GM18499 (cell line): ENCODE measurements at regions not wholly inside any gene's neighbourhood (a gene's known extent, or its start where the extent isn't known, plus 50 kb on each side); places are given as distances from the start of the nearest gene placed in this dataset.
"Not testable (repeated sequence)": the region's sequence is repeated elsewhere in the genome, so short reads cannot be mapped to it uniquely, and the experiment has no call there.

Experiments used
- ATAC-seq: cut with Tn5 transposase; IDR thresholded peaks from one replicate; pipeline ENCODE4 v1.9.1; 2021; ENCODE audit warnings: moderate number of reproducible peaks; ENCODE audit not compliant: insufficient read depth, unreplicated experiment

DNA sequence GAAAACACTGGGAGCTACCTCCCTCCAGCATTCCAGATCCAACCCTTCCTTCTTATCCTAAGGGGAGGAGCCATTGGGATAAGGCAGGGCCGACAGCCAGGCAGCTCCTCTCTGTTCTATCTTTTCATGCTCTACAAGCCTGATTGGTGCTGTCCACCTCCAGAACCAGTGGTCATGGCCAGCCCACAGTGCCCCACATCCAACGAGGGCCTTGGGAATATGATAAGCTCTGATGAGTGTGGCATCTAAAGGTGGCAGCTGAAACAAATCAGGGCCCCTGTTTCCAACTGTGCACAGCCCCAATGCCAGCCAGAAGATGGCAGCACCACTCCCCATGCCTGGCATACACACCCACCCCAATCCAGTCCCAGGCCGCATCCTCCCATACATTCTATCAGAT is 329.3 kb downstream of the C1D start:
- ATAC-seq: no peak

DNA sequence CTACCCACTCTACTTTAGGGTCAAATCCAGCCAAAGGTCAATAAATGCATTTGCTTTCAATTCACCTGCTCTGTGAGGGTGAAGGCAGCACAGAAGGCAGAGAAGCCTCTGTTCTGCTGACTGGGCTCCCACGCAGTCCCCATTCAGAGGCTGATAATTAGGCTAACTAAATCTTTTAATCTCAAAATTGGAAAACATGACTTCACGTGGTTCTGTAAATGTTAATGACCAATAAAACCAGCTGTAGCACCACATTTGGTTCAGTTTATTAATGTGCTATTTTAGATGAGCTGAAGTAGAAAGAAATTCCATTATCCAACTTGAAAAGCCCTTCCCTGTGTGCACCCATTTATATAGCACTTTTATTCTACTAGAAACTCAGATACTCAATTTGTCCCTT is 310.6 kb downstream of the C1D start:
- no peak for ATAC-seq

DNA sequence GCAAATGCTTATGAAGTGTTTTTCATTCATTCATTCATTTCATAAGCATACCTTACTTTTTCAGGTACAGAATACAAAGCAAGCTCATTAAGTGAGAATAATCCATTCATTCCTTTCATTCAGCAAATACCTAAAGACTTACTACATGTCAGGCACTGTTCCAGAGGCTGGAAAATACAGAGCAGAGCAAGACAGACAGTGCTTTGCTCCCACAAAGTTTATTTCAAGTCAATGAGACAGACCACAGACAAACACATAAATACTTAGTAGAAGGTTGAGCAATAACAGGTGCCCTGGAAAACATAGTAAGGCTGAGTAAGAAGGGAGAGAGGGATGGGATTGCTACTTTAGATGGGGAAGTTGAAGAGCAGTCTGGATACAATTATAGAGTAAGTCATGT is 309.8 kb downstream of the C1D start:
- no peak for ATAC-seq

DNA sequence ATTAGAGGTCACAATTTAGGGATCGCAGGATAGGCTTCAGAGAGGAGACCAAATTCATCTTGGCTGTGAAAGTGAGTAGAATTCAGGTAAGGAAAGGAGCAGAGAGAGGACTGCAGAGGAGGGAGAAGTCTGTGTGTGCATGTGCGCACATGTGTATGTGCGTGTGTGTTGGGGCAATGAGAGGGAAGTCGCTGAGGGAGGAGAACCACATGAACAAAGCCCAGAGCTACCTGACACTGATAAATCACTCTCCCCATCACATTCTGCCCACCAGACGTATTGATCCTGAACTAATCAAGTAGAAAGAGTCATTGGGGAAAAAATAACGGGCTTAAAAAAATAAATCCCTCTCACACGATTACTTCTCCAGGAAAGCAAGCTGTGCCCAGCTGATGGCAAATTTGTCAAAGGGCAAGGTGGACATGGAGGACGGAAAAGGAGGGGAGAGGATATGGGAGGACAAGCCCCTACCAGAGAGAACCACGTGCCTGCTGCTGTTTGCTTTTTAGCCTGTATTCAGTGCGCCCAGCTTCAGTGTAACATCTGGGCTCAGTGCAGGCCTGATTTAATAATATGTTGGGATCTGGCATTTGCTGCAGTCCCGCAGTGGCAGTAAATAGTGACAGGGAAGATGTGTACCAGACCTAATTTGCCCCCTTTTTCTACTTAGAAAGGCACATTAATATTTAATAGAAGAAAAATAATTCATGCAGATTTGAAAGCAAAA is 307.5 kb downstream of the C1D start:
- ATAC-seq: no peak

DNA sequence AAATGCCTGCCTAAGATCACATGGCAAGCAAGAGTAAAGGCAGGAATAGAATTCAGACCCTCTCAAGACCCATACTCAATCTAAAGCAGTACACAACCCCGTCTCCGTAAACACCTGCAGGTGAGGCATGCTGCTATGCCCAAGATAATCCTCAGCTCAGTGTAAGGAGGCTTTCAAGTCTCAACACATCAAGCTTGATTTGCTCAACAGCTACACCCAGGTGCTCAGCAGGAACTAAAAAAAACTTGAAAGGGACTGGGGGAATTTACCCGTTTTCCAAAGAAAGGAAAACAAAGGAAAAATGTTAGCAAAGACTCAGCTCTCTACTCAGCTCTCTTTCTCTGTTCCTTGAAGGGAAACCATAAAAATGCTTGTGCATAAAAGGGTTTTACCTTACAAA is 301.8 kb downstream of the C1D start:
- no peak for ATAC-seq

DNA sequence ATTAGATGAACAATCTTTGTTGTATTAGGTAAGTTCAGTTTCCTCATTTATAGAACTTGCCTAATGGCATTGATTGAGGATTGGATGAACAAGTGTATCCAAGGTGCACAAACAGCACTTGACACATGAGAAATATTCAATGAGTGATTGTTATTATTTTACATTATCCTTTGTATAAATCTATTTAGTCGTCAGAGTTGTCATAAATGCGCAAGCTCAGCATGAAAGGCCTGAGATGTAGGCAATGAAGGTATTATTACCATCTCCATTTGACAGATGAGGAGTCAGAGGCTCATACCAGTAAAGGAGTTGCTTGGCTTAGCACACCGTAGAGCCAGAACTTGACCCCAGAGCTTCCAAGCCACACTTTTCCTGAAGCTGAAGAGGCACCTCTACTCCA is 291.4 kb downstream of the C1D start:
- no peak for ATAC-seq

DNA sequence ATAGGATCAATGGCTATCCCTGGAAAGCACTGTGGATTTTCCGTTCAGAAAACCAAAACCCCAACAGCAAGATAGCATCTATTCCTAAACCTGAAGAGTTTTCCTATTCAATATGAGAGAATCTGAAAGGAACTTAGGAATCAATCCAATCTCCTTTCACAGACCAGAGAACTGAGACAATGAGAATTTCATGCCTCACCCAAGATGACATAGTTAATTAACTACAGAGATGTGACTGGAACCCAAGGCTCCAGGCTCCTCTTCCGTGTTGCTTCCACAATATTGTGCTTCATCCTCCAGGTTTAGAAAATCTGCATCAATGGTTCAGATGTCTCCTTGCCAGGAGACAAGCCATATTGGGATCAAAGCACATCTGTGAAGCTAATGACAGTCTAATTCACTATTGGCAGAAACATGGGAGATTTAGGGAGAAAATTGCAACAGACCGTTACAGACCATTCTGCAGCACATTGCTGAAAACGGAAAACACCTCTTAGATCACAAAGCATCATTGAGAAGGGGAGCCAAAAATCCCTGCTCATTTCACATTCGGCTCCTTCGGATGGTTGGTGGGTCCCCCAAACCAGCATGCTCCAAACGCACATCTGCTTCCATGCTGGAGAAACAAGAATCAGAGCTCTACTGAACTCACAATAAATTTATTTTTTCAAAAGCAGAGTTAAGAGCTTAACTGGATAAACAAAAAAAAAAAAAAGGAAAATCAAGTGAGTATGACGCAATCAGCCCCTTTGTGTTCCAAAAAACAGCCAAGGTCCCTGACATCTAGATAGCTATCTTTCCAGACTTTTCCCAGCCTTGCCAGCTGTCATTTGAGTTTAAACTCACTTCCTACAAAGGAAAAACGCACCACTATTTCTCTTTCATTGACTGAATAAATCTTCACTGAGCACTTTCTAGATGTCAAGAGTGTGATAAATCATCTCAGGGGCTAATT is 290.3 kb downstream of the C1D start:
- ATAC-seq: no peak

DNA sequence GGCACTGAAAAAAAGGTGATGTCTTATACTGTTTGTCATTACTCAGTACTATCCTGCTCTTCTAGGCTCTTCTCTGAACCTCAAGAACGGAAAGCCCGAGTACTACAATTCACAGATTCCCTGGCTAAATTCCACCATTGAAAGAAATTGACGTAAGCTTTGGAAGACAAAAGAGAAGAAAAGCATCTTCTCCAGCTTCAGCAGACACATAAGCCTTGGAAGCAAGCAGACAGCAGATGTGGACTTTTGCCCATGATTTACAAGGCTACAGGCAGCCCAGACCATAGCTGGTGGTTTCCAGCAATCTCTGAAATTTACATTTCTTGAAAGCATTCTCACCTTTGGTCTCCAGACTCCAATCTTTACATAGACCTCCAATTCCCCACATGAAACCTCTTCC is 289.0 kb downstream of the C1D start:
- ATAC-seq: no peak

DNA sequence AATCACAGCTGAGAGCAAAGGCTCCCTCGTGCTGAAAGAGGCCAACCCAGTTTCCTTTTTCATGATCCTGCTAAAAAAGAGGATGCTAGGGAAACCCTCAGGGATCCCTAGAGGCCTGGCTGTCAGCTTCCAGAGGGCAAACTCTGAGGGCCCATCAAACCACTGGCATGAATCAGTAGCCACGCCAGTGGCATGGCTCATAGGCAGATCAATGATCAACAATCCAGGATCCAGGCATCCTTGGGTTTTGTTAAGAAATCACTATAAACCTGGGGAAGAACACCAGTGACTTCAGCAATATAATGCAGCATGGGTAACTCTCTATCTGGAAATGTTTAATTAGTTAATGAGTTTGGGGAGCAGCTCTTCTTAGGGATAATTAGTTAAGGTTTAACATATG is 286.5 kb downstream of the C1D start:
- no peak for ATAC-seq

DNA sequence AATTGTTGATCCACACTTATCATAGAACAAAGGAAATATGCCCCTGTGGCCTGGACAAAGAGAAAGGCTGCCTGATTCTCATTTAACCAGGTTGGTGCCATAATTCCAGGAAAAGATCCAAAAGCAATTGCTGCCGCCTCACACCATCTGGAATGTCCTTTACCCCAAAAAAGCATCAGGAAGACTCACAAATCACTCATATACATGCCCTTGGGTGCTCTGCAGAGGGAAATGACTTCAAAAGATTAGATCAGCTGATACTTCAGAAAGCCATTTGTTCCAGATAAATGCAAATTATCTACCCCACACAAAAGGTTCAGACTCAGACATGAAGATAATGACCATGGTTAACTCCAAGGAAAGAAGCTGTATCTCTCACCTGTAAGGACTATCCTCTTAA is 285.8 kb downstream of the C1D start:
- no peak for ATAC-seq

DNA sequence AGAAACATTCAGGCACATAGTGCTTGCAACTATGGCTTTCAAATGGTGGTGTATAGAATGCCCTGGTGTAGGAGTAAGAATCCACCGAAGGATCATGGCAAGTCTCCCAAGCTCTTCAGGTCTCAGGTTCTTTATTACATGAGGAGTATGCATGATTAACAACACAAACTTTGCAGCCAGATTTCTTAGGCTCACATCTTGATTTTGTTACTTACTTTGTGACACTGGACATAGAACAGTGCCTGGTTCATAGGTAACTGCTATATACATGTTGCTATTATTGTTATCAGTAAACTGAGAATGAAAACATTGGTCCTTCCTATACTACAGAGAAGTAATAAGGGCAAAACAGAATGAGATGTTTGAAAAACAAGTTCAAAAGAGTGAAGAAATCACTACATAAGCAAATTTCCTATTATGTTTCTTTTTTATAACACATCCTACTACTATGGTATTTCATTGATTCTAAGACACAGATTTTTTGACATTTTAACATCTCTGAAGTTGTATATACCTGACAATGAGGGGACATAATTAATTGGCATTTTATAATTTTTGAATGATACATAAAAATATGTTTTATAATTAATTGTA is 284.9 kb downstream of the C1D start:
- no peak for ATAC-seq

DNA sequence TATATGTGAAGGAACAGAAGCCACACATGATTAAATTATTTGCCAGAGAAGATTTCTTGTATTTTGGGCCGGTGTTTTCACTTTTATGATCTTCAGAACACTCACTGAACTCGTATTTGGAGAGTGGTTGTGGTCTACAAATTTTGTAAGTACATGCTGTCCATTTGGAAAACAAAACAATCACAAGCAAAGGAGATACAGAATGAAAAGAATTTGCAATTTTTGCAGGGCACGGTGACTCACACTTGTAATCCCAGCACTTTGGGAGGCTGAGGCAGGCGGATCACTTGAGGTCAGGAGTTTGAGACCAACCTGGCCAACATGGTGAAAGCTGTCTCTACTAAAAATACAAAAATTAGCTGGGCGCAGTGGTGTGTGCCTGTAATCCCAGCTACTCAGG is 282.0 kb downstream of the C1D start:
- ATAC-seq: not testable (repeated sequence)

DNA sequence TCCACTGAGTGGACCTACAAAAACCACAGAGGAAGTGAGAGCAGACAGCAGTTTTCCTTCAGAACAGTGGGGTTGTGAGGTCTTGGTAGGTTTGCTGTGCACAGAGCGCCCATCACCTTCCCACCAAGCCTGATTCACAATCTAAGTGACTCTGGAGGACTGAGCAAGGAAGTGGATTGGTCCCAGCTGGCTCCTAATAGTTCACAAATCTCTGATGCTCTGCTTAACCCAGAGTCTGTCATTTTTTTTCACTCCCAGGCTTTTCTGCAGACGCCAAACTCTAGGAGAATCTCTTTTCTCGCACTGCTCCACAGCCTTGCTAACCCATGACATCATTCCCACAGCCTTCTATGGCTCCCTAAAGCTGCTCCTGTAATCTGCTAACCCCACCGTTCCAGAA is 280.4 kb downstream of the C1D start:
- no peak for ATAC-seq

DNA sequence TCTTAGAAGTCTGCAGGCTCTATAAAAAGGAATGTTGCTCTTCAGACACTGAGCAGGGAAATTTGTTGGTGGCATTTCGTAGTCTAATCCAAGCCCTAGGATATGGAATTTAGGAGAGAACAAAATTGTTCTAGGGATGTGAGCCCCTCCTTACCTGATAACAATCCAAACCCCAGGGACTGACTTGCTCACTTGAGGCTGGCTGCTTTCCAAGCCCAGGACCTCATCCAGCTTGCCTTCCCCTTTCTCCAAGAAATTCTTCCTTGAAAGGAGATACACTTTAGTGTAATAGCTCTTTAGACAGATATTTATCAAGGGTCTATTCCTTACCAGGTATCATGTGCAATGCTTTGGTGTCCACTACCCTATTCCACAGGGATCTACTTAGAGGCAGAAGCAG is 279.8 kb downstream of the C1D start:
- no peak for ATAC-seq

DNA sequence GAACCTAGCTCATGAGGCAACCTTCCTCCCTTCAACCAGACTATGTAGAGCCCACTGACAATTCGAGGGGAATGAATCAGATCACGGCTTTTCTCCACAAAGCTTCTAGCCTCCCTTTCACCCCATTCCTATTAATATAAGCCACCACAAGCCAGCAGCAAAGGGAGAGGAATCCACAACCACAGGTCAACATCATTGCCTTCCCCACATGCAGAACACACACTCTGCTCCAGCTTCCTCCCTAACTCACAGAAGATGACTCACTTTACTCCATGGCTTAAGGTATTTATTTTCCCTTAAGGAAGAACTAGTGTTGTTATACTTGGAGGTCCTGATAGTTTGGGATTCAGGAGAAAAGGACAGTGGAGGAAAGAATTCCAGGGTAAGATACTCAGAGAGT is 272.2 kb downstream of the C1D start:
- no peak for ATAC-seq

DNA sequence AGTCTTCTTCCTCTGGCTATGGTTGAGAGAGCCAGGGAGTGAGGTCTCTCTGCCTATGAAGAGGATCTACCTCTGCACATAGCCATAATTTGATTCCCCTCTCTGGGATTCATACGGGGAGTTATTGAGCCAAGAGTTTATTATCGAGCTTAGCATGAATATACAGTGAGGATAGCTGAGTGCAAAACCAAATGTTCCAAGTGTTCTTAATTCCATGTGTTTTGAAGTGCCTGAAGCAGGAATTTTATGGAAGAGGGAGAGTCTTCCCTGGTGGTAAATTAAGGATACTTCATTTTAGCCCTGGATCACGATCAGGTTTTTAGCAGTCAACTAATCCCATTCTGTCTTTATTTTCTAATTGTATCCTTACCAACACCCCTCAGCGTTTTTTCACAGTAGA is 270.6 kb downstream of the C1D start:
- ATAC-seq: no peak

DNA sequence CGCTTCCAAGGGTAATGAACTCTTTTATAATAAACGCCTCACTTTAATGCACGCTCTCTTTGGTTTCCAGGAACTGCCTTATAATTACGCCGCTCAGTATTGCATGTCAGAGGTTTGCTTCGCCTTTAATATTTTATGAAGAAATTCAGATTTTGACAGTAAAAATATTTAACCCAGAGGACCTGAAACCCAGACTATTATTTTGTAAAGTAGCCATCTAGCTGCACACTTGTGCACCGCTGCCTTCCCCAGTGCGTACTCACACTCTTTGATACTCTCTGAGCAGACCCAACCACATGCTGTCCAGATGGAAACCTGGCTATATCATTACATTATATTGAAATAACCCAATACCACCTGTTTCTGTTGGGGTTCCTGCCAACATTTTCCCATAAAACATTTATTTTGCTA is 270.1 kb downstream of the C1D start:
- no peak for ATAC-seq

DNA sequence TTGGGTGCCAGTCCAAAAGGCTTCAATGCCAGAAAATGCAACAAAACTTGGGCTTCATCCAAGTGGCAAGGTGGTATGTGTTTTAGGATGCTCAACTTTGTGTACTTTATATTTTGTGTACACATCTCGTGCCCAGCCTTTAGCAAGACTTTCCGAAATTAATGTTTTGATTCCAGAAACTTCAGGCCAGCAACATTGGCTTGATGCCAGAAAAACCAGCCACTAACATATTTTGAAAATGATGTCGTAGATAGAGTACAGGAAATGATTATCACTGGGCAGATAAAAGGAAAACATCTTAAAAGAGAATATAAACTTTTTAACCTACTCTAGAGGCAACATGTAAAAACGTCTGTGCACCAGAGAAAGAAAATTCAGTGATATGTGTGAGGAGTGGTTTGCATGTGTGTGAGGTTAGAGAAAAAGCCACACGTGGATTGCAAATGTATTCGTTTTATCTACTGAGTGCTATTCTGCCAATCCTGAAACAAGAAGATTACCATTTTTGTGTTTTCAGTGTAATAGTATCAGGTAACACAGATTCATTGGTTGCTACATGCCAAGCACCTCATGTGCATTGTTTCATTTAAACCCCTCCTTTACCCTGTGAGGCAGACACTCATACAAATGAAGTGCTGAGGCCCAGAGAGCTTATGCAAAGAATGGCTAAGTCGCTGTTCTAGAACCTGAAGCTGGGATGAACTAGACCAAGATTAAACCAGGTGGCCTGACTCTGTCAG is 264.8 kb downstream of the C1D start:
- no peak for ATAC-seq

DNA sequence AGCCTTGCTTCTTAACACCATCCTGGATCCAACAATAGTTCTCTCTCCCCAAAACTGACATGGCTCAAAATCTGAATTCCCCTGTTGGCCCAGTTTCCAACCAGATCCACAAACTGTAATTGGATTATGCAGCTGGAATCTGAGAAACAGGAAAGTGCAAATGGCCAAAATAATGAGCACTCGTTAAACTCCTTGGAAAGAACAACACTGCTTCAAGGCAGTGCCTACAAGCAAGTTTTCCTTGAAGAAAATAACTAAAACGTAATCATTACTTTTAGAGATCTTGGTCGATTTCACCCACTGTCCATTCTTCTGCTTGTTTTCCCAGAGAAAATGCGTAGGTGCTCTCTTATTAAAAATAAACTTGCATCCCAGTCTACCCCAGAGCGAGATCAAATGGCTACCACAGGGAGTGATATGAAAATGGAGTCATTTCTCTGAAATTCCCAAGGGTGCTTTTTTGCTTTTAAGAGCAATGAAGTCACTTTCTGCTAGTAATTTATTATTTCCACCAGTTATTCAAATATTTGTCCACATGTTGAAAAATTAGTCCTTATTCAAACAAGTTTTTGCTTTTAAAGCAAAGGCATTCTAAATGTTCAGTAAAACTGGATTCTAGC is 264.2 kb downstream of the C1D start:
- no peak for ATAC-seq

DNA sequence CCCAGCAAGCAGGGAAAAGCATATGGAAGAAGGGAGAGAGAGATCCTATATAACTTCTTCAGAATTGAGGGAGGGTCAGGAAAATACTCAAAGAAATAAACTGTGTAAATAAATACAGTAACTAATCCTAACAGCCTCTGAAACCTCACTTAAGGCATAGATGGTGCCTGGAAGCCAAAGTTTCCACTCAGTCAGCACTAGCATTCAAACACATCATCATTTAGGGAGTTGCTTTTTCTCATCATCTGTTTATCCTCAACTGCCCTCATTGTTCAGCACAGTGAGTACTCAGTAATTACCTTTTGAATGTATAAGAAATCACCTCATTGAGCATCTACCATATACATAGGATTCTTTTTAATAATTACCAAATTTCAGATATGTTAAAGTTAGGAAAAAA is 262.9 kb downstream of the C1D start:
- no peak for ATAC-seq
